Ishikawa (cell line): ENCODE measurements at regions not wholly inside any gene's neighbourhood (a gene's known extent, or its start where the extent isn't known, plus 50 kb on each side); places are given as distances from the start of the nearest gene placed in this dataset.

Source experiments
- EGR1 ChIP-seq: IDR thresholded peaks from 2 replicates; pipeline ENCODE4 v1.6.1; 2012
- EP300 ChIP-seq: IDR thresholded peaks from 2 replicates; pipeline ENCODE4 v1.6.1; 2012; ENCODE audit warnings: borderline replicate concordance
- MAX ChIP-seq: IDR thresholded peaks from 2 replicates; pipeline ENCODE4 v1.6.1; 2012
- RAD21 ChIP-seq: IDR thresholded peaks from 2 replicates; pipeline ENCODE4 v1.6.1; 2012; ENCODE audit warnings: low read depth
- REST ChIP-seq: IDR thresholded peaks from 2 replicates; pipeline ENCODE4 v1.6.1; 2012; ENCODE audit warnings: low read depth, mild to moderate bottlenecking
- TAF1 ChIP-seq: IDR thresholded peaks from 2 replicates; pipeline ENCODE4 v1.6.1; 2012; ENCODE audit warnings: low read depth, mild to moderate bottlenecking

- TF ChIP-seq EP300, result no peak
- TF ChIP-seq TAF1, result no peak
- no peak for TF ChIP-seq REST
- TF ChIP-seq RAD21, result no peak
- TF ChIP-seq MAX, result no peak
- no peak for TF ChIP-seq EGR1
These were observed 1905.3 kb upstream of the PIK3C3 start for GRCh38 chr18:40049716-40050115.
